PC-9 (cell line): ENCODE measurements at regions not wholly inside any gene's neighbourhood (a gene's known extent, or its start where the extent isn't known, plus 50 kb on each side); places are given as distances from the start of the nearest gene placed in this dataset.
"Not testable (repeated sequence)": the region's sequence is repeated elsewhere in the genome, so short reads cannot be mapped to it uniquely, and the experiment has no call there.

Experiments used
- BruUV-seq: library from RNA; stranded (reverse); fragments of 400-500 nt; replicated peaks from 2 replicates; lab custom pipeline; 2021; lab: Mats Ljungman, UMichigan
- CTCF ChIA-PET: fragments of 300-600 bp; sonication (Branson Sonifier 250); formaldehyde crosslinking; loops from one replicate; lab custom pipeline; 2022; ENCODE audit warnings: antibody characterized with exemption; lab: Charles Lee
- POLR2A ChIA-PET: fragments of 300-600 bp; sonication (Branson Sonifier 250); formaldehyde crosslinking; loops from one replicate; lab custom pipeline; 2022; ENCODE audit warnings: antibody characterized with exemption; ENCODE audit not compliant: unreplicated experiment; lab: Charles Lee
- DNase-seq, 2 experiments: peaks; one replicate each; pipeline versions ENCODE4 v3.0.0 to v3.0.0-alpha.2; 2015 to 2022; ENCODE audit warnings: mixed read lengths in 1 of 2
- H2AFZ ChIP-seq: fragments of 200-600 bp; sonication (generic); 2 replicates; pipeline ENCODE4 v1.8.1; 2017; ENCODE audit warnings: antibody characterized with exemption
- H3F3A ChIP-seq: fragments of 200-600 bp; sonication (generic); 2 replicates; pipeline ENCODE4 v1.8.1; 2017; ENCODE audit warnings: antibody characterized with exemption, mild to moderate bottlenecking, low read depth; ENCODE audit not compliant: insufficient read depth
- H3K27ac ChIP-seq: fragments of 200-600 bp; sonication (generic); 2 replicates; pipeline ENCODE4 v1.6.1; 2016; ENCODE audit warnings: mixed run types
- H3K27me3 ChIP-seq: fragments of 200-600 bp; sonication (generic); 2 replicates; pipeline ENCODE4 v1.6.1; 2016; ENCODE audit warnings: low read depth, mixed run types; ENCODE audit not compliant: insufficient read depth
- H3K36me3 ChIP-seq: fragments of 200-600 bp; sonication (generic); 2 replicates; pipeline ENCODE4 v1.6.1; 2016; ENCODE audit warnings: low read depth, mixed run types
- H3K4me1 ChIP-seq: fragments of 200-600 bp; sonication (generic); replicated peaks from 2 replicates; pipeline ENCODE4 v1.6.1; 2016; ENCODE audit warnings: mixed run types; ENCODE audit not compliant: insufficient read depth
- H3K4me2 ChIP-seq: fragments of 200-600 bp; sonication (generic); 2 replicates; pipeline ENCODE4 v1.6.1; 2017; ENCODE audit warnings: mixed run types
- H3K4me3 ChIP-seq: fragments of 200-600 bp; sonication (generic); 2 replicates; pipeline ENCODE4 v1.6.1; 2016; ENCODE audit warnings: mixed run types
- H3K79me2 ChIP-seq: fragments of 200-600 bp; sonication (generic); 2 replicates; pipeline ENCODE4 v1.6.1; 2017; ENCODE audit warnings: low read depth, mixed run types
- H3K9me2 ChIP-seq: fragments of 200-600 bp; sonication (generic); 2 replicates; pipeline ENCODE4 v1.8.1; 2017; ENCODE audit warnings: mild to moderate bottlenecking; ENCODE audit not compliant: insufficient read depth
- H3K9me3 ChIP-seq: fragments of 200-600 bp; sonication (generic); 2 replicates; pipeline ENCODE4 v1.8.1; 2016; ENCODE audit warnings: low read depth; ENCODE audit not compliant: insufficient read depth
- H4K20me1 ChIP-seq: fragments of 200-600 bp; sonication (generic); 2 replicates; pipeline ENCODE4 v1.8.1; 2017; ENCODE audit not compliant: insufficient read depth
- CTCF ChIP-seq: fragments of 200-600 bp; sonication (generic); conservative IDR thresholded peaks from 2 replicates; pipeline ENCODE4 v1.6.1; 2017; ENCODE audit warnings: mixed run types, antibody characterized with exemption, mild to moderate bottlenecking, moderate library complexity
- EZH2 ChIP-seq: fragments of 200-600 bp; sonication (generic); IDR thresholded peaks from 2 replicates; pipeline ENCODE4 v1.8.0; 2017; ENCODE audit warnings: antibody characterized with exemption, low read depth
- intact Hi-C: fragments of 100-400 bp; cut with micrococcal nuclease; formaldehyde crosslinking; loops from one replicate; pipeline ENCODE4 v1.10.0; 2022; ENCODE audit not compliant: unreplicated experiment

GRCh38 chrX:45986971-45987370 lies 558.2 kb downstream of the ZNF674 start:
- Histone ChIP-seq H2AFZ (no peak overlapping the region), H3K27ac (no peak overlapping the region), H3K36me3 (no peaks in the 10 kb centered on the region), H3K4me3 (no peak overlapping the region), H4K20me1 (no peaks in the 10 kb centered on the region), H3K79me2 (no peaks in the 10 kb centered on the region), H3F3A (no peaks in the 10 kb centered on the region), H3K27me3 (no peaks in the 10 kb centered on the region), H3K9me3 (no peaks in the 10 kb centered on the region), H3K9me2 (no peaks in the 10 kb centered on the region), H3K4me1 (no peaks in the 10 kb centered on the region), H3K4me2 (no peak overlapping the region)
- ChIA-PET POLR2A (no interaction called here), CTCF (no interaction called here)
- DNase-seq, result no peak
- TF ChIP-seq CTCF, result no peak
- no peak for TF ChIP-seq EZH2
- no TSS peak for BruUV-seq
- intact Hi-C loops, result no loop called here

- Histone ChIP-seq H3K4me3 (no peak overlapping the region), H3K27me3 (no peaks in the 10 kb centered on the region), H3K4me2 (no peak overlapping the region), H2AFZ (no peak overlapping the region), H3F3A (no peaks in the 10 kb centered on the region), H3K9me2 (no peaks in the 10 kb centered on the region), H3K9me3 (no peaks in the 10 kb centered on the region), H3K27ac (no peak overlapping the region), H3K4me1 (no peaks in the 10 kb centered on the region), H4K20me1 (no peaks in the 10 kb centered on the region), H3K36me3 (no peaks in the 10 kb centered on the region), H3K79me2 (no peaks in the 10 kb centered on the region)
- ChIA-PET CTCF (no interaction called here), POLR2A (no interaction called here)
- no TSS peak for BruUV-seq
- DNase-seq, result no peak
- intact Hi-C loops, result no loop called here
- TF ChIP-seq EZH2, result no peak
- TF ChIP-seq CTCF, result no peak
These were observed 559.1 kb downstream of the ZNF674 start for GRCh38 chrX:45986081-45986480.

GRCh38 chrX:45982958-45983727 lies 562.1 kb downstream of the ZNF674 start:
- H3K27ac ChIP-seq, H3K36me3 ChIP-seq, H3K4me2 ChIP-seq, H3K4me3 ChIP-seq, H3K27me3 ChIP-seq, H3F3A ChIP-seq, BruUV-seq, H3K9me2 ChIP-seq, intact Hi-C loops, CTCF ChIA-PET, H3K9me3 ChIP-seq, DNase-seq, H2AFZ ChIP-seq, H4K20me1 ChIP-seq, POLR2A ChIA-PET, H3K4me1 ChIP-seq, H3K79me2 ChIP-seq: not testable (repeated sequence)

- H3K4me1 ChIP-seq, result no peaks in the 10 kb centered on the region
- no peak overlapping the region for H3K27ac ChIP-seq
- H3K36me3 ChIP-seq, result no peaks in the 10 kb centered on the region
- H2AFZ ChIP-seq, result no peak overlapping the region
- CTCF ChIA-PET, result no interaction called here
- no peak overlapping the region for H3K4me3 ChIP-seq
- H3K4me2 ChIP-seq, result no peak overlapping the region
- H3F3A ChIP-seq, result no peaks in the 10 kb centered on the region
- intact Hi-C loops, result no loop called here
- POLR2A ChIA-PET, result no interaction called here
- H3K27me3 ChIP-seq, result no peaks in the 10 kb centered on the region
- no TSS peak for BruUV-seq
- TF ChIP-seq CTCF, result no peak
- no peak for TF ChIP-seq EZH2
- no peaks in the 10 kb centered on the region for H4K20me1 ChIP-seq
- H3K9me3 ChIP-seq, result no peaks in the 10 kb centered on the region
- no peaks in the 10 kb centered on the region for H3K9me2 ChIP-seq
- DNase-seq, result no peak
- no peaks in the 10 kb centered on the region for H3K79me2 ChIP-seq
These were observed 564.5 kb downstream of the ZNF674 start for GRCh38 chrX:45980726-45981125.
